ENCODE measurements at regions not wholly inside any gene's neighbourhood (a gene's known extent, or its start where the extent isn't known, plus 50 kb on each side); places are given as distances from the start of the nearest gene placed in this dataset.
"Not testable (repeated sequence)": the region's sequence is repeated elsewhere in the genome, so short reads cannot be mapped to it uniquely, and the experiment has no call there.

DNA sequence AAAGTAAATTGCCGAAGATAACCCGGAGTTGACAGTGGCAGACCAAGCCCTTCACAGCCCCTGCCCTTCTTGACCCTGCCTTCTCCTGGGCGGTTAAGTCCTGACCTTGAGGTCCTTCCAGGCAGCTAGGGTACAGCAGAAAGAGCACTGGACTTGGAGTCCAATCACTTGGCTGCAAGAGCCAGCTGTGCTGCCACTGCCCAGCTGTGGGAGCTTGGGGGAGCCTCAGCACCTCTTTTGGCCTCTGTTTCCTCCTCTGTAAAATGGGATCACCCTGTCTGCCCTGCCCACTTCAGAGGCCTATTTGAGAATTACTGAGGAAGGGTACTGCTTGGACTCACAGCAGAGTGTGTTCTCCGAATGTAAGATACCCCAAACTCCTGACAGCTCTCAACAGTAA is 66.2 kb upstream of the SMAD6 start:
- DNase-seq, result no peak

DNA sequence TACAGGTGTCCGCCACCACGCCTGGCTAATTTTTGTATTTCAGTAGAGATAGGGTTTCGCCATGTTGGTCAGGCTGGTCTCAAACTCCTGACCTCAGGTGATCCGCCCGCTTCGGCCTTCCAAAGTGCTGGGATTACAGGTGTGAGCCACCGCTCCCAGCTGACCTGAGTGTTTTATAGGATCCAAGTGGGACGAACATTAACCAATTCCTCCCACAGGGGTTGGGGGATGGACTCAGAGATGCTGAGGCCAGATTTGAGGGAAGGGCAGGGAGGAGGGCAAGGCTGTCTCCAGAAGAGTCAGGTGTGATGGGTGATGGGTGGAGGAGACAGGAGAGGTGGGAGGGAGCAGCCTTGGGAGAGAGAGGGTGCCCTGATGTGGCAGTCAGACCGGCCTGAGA is 65.0 kb upstream of the SMAD6 start:
- not testable (repeated sequence) for DNase-seq

- no peak for DNase-seq
Observed at GRCh38 chr15:66638377-66638776, 63.7 kb upstream of the SMAD6 start.

DNA sequence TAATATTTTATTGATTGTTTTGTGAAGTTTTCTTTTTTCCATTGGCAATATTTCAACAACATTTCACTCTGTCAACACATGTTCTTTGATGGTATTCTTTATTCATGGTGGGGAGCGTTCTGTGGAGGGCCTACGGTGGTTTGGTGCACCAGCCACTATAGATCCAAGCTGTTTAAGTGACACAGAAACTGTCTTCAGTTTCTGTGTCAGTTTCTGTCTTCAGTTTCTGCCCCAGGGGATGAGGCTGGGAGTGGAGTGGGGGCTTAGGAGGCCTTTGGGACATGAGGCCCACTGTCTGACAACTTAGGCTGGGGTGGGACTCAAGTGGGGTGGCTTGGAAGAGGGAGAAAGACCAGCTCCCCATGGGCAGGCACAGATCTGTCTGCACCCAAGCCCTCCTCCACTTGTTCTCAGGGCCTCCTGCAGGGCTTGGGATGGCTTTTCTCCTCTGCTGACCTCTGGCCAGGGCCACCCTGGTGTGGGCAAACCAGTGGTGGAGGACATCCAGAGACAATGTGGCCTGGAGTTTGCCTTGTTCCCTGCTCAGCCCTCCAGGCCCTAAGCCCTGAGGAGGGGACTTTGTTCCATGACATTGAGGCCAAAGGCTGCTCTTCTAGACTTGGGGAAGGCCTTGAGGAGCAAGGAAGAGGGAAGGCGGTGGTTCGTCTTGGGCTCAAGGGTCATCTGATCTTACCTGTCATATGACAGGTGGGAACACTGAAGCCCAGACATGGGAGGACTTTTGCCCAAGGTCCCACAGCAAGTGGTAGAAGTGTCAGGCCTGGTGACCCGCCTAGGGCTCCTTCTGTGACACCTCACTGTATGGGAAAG is 60.3 kb upstream of the SMAD6 start:
- no peak for DNase-seq

DNA sequence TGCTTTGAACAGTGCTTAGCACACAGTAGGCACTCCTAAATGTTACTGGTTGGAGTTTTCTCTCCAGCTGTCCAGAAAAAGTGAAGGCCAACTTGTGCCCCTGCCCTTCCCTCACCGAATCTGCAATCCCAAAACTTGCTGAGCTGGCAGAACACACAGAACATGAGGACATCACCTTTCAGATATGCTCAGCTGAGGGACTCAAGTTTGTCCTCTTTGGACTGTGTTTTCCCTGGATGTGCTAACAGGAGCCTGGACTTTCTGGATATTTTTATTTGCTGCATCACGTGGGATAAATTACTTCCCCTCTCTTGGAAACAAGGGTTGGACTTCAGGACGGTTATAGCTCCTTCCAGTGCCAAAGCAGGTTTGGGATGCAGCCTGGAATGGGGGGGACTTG is 59.5 kb upstream of the SMAD6 start:
- no peak for DNase-seq

DNA sequence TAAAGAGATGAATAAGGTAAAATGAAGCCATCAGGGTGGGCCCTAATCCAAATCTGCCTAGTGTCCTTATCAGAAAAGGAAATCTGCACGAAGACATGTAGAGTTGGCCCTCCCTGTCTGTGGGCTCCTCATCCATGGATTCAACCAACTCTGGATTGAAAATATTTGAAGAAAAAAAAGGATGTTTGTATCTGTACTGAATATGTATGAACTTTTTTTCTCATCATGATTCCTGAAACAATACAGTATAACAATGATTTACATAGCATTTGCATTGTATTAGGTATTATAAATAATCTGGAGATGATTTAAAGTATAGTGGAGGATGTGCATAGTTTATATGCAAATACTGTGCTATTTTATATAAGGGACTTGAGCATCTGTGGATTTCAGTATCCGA is 59.0 kb upstream of the SMAD6 start:
- DNase-seq, result no peak

- DNase-seq, result no peak
Observed at GRCh38 chr15:66644000-66644787, 57.8 kb upstream of the SMAD6 start.

GRCh38 chr15:66644869-66645268 is 57.2 kb upstream of the SMAD6 start:
- no peak for DNase-seq

GRCh38 chr15:66646308-66646707 is 55.7 kb upstream of the SMAD6 start:
- DNase-seq, result no peak

DNA sequence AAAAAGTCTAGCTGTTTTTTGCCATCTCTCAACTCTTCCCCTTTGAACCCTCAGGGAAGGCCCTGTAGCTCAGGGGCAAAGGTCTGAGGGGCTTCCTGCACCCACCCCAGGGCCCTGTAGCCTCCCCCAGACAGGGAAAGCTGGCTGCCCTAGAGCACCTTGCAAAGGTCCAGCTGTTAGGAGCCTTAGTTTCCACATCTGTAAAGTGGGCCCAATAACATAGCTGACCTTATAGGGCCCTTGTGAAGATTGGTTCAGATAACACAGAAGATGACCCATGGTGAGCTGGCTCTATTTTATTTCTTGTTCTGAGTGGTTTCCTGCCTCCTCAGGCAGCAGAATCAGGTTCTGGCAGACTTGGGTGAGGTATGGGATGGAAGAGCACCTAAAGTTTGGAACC is 55.2 kb upstream of the SMAD6 start:
- DNase-seq, result no peak

DNA sequence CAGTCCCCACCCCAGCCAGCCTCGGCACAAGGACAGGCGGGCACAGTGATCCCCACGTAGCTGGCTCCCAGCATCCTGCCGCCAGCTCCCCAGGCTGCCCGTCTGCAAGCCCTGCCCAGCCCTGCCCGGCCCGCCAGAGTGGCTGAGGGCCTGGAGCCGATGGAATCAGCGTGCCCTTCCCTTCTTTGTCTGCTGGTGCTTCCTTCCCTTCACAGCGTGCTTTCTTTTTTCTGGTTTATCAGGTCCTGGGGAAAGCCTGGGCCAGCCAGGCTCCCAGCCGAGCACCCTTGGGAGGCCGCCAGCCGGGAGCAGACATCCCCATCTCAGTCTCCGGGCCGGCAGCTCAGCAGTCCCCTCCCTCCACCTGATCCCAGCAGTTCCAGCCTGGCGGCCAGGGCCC is 54.7 kb upstream of the SMAD6 start:
- no peak for DNase-seq

DNA sequence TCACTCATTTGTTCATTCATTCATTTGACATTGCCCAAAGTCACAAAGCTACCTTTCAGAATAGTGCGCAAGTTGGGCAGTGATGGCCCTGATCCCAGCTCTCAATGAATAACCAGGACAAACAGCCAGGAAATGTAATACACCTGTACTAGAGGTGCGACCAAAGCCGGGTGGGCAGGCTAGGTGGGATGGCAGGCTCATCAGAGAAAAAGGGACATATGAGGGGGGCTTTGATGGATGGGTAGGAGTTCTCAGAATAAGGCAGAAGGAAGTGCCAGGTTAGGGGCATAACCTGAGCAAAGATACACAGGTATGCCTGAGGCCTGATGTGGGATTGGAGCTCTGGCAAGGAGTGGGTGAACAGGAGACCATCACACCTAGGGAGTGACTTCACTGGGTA is 53.4 kb upstream of the SMAD6 start:
- no peak for DNase-seq

DNA sequence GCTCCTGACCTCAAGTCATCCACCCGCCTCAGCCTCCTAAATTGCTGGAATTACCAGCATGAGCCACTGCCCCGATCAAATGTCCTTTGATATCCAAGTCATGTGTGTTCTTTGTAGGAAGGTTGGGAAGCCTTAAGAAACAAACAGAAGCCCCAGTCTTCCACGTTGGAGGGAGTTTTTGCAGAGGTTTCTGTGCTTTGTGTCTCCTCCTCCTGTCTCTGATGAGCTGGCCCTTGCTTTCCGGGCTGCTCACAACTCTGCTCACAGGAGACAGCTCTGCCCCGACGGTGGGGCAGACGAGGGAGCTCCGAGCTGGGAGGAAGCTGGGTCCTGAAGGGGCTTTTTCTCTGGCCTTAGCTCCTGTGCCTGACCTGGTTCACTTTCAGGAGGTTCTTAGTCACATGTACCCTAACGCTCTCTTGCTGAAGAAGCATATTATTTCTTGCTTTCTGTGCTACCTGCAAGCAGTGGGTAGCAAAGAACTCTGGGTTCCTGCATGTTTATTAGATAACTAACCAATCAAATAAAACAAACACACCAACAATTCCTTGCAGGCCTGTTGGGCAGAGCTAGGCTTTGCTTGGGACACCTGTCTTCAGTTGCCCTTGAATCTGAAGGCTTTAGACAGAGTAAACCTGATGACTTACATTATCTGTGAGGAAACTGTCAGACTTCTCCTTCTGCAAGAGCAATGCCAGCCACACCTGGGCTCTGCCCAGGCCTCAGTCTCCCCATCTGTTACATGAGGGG is 52.6 kb upstream of the SMAD6 start:
- DNase-seq, result no peak

GRCh38 chr15:66650433-66650832 is 51.6 kb upstream of the SMAD6 start:
- DNase-seq, result no peak

DNA sequence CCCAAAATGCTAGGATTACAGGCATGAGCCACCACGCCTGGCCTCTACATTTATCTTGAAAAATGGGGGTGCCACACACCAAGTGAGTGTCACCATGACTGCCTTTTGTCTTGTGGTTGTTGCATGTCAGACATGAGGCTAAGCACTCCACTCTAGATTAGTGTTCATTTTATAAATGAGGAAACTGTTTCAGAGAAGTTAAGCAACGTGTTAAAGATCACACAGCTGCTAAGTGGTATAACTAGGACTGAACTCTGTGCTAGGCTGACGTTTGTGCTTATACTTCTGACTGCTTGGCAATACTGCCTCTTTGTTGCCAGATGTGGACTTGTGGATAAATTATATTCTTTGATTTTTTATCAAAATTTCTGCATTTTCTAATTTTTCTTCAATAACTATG is 50.8 kb upstream of the SMAD6 start:
- DNase-seq, result no peak

DNA sequence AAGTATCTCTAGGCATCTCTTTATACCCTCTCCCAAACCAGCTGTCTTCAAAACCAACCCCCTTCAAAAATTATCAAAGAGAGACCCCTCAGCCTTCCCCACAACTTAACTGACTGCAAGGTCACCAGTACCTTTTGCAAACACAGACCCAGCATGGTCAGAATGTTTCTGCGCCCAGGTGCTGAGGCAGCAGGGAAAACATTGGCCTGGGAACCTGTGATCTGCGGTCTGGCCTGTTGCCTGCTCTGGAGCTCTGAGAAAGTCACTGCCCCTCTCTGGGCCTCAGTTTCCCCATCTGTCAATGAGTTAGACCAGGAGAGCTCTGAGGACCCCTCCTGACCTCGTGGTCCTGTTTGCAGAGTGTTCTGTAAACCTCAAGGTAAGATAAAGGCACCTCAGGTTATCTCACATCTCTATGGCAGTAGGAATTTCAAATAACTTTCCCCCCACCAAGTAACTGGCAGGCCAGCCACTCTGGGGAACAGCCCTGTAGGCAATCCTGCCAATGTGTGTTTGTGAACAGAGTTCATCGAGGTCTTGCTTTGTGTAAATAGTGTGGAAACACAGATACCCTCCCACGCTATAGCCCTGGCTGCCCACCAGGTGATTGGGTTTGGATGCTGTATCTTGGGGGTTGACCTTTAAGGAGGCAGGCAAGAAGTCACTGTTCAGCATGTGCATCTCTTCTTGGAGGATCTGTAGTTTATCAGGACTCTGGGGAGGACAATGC is 50.0 kb upstream of the SMAD6 start:
- DNase-seq, result no peak
